ENCODE measurements at regions not wholly inside any gene's neighbourhood (a gene's known extent, or its start where the extent isn't known, plus 50 kb on each side); places are given as distances from the start of the nearest gene placed in this dataset.

DNA sequence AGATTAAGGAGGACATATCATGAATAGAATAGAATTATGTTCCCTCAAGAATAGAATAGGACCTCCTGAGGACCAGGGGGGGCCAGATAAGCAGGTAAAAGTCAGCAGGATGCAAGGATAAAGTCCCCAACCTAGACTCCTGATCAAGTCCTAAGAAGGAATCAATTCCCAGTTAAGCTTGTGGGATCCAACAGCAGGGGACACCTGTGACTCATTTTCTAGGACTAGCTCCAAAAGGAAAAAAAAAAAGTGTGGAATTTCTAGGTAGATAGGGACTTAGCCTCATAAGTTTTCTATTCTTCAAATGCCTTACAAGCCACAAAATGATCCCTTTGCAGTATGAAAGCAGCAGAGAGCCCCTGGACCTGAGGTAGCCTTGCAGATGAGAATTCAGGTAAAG lies 336.2 kb downstream of the WDR11 start:
- no peak for DNase-seq (ENCODE audit: low spot score)
- in situ Hi-C loops (cut with HindIII; ENCODE audit: low sequenced_read_pairs) = no loop called here

DNA sequence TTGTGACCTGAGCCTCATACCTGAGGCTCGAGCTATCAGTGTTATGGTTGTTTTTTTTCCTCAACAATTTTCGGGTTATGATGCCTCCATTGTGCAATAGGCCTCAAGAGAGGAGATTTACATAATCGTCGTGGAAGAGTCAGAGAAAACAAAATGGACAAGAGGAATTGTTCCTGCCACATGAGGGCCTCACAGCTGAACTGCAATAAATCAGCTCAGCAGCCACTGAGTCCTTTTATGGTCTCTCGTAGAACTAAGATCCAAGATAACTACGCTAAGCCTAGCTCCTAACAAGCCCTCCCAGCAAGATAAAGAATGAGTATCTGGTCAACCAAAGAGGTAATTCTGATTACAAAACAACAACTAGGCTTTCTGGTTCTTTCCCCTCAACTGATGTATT lies 336.8 kb downstream of the WDR11 start:
- DNase-seq (ENCODE audit: low spot score) = no peak
- in situ Hi-C loops (cut with HindIII; ENCODE audit: low sequenced_read_pairs) = no loop called here

DNA sequence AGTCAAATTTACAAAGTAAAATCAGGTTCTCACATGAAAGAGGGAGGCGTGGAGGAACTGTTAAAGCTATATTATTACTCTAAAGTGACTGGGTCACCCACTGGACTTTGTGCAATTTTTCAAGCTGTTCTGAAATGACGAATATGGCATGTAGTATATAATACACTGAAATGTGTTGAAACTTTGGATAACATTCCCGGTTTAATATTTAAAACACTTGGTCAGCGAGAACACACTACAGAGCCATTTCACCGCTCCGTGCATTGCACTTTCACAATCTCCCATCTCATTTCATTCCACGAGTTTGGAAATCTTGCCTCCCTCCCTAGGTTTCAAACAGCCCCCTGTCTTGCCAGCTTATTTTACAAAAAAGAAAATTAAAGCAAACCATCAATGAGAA lies 337.9 kb downstream of the WDR11 start:
- DNase-seq (ENCODE audit: low spot score) = no peak

DNA sequence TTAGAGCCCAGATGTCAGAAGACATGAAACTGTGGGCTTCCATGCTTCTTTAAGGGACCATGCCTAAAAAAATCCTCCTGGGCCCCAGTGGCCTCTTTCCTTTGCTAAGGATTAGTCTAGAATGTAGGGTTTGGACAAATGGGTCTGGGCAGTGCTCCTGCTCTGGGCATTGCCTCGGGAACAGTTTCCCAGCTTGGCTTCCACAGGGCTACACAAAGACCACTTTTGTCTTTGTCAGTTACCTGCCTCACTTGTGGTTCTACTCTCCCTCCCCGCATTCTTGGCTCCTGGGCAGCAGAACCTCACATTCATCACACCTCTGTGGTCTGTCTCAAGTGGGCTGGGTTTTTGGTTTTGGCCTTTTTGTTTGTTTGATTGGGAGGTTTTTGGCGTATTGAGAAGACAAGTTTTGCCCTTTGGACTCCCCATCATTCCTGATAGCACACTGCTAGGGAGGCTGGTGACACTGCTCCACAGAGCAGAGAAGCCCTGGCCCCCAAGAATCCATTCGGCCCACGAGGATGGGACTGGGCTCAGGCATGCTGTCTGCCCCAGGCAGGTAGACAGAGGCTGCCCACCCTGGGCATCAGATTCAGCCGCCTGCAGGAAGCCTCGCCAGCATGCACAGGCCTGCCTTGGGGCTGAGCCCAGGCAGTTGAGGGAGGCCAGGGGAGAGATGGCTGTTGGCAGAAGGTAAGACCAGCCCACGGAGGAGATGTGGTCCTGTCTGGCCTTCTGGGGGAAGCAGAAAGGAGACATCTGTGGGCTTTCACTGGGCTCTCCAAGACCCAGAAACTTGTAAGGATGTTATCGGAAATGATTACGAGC lies 343.7 kb downstream of the WDR11 start:
- no peak for DNase-seq (ENCODE audit: low spot score)
- in situ Hi-C loops (cut with HindIII; ENCODE audit: low sequenced_read_pairs) = no loop called here

More for the DNA sequence above, 337.9 kb downstream of the WDR11 start:
- in situ Hi-C loops (cut with HindIII; ENCODE audit: low sequenced_read_pairs) = no loop called here

DNA sequence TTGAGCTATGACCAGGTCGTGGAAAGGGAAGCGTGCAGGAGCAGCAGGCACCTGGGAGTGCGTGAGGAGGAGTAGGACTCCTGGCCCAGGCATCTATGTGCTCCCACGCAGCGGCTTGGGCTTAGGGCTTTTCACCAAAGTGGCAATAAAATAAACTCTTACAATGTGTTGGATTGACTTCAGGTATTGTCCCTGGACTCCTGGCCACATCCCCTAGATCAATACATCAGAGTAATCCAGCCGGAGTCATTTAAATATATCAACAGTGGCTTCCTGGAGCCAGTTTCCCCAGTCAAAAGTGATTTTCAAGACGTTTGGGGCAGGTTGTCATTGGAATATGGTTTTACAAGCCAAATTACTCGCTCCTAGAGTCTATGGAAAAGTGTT lies 344.4 kb downstream of the WDR11 start:
- in situ Hi-C loops (cut with HindIII; ENCODE audit: low sequenced_read_pairs) = no loop called here
- DNase-seq (ENCODE audit: low spot score) = no peak

DNA sequence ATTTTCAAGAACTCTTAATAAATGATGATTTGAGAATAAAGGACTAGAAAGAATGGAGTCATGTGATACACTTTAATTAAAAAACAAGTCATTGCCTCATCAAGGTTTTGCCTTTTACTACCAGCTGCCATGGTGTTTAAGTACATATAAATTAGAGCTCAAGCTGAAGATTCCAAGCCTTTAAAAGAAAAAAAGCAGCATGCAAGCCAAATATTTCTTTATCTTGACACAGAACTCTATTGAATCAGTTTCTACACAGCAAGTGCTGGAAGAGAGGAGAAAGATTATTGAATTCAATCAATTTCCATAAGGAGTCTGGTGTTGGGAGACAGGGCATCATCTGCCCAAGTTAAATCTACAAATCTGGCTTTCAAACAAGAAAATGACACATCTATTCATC lies 347.9 kb downstream of the WDR11 start:
- in situ Hi-C loops (cut with HindIII; ENCODE audit: low sequenced_read_pairs) = no loop called here
- no peak for DNase-seq (ENCODE audit: low spot score)

DNA sequence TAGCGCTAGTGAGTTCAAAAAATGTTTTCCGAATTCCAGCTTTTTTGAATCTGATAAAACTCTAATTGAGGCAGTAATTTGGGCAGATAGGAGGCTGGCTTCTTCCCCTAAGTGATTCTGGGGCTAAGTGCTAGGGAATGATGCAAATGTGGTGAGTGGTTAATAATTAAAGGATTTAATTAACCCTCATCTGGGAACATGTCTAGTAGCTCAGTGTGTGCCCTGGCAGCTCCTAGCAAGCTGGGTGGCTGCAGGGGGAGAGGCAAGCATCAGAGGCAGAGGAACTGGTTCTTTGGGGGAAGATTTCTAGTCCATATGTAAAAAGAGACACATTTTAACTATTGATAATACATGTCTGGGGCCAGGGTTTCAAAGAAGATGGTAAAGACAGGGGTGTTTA lies 354.5 kb downstream of the WDR11 start:
- in situ Hi-C loops (cut with HindIII; ENCODE audit: low sequenced_read_pairs) = no loop called here
- no peak for DNase-seq (ENCODE audit: low spot score)

DNA sequence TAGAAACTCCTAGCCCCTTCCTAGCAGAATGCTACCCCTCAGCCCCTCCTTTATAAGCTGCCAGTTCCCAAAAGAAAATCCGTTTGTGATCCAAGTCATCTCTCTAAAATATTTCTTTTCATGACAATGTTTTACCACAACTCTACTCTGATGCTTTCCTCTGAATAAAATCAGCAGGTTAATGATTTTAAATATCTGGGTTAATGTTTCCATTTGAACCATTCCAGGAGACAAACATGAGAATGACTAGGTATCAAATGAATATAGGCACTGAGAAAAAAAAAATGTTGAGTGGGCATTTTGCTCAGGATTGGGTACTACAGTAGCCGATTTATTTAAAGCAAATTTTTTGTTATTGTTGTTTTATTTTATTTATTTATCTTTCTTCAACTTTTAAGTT lies 360.3 kb downstream of the WDR11 start:
- DNase-seq (ENCODE audit: low spot score) = no peak
- in situ Hi-C loops (cut with HindIII; ENCODE audit: low sequenced_read_pairs) = no loop called here

DNA sequence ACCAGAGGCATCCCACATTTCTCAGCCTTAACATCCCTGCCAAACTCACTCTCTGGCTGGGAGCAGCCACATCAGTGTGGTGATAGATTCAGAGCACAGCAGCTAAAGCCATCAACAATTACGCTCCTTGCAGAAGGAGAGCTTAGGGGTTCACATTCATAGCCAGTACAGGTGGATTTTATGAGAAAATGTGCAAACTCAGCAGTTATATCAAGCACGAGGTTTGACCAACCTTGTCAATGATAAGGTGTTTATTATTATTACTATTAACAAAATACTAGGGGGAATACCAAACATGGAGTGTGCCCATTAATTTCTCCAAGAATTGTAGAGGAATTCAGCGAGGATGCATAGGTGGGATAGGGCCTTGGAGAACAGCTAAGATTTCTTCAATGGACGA lies 362.3 kb downstream of the WDR11 start:
- in situ Hi-C loops (cut with HindIII; ENCODE audit: low sequenced_read_pairs) = no loop called here
- DNase-seq (ENCODE audit: low spot score) = no peak

DNA sequence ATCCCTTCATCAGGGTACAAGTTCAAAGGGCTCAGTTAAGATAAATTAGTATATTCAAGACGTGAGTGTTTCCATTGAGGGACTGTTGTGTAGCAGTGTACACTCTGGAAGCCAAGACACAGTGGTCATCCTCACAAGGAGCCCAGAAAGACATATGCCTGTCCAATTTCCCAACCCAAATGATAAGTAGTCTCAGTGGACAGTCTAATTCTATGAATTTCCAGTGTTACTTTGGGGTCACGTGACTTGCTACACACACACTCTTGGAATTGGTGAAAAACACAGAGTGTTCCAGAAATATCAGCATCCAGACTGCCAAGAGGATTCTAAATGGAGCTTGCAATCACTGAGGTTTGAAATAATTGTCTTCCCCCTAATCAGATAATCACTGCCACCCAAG lies 365.1 kb downstream of the WDR11 start:
- in situ Hi-C loops (cut with HindIII; ENCODE audit: low sequenced_read_pairs) = no loop called here
- DNase-seq (ENCODE audit: low spot score) = no peak

DNA sequence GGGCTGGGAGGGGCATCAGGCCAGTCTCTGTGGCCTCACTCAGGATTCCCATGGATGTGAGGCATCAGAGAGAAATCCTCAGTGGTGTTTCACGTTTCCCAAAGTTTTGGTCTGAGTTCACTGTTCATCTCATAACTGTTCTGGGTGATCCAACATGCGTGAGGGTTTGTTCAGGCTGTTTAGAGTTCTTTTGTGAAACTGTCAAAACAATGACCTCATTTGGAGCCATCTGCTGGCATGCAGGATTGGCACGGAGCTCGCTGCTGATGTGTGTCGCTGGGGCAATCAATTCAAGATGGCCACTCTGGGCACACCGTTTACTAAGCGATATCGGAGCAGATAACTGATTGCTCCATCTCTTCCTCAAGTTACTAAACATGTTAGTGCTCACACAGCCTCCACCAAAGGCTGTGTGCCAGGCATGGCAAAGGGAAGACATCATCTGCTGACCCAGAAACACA lies 365.6 kb downstream of the WDR11 start:
- peak; percentile 39 for DNase-seq (ENCODE audit: low spot score)
- in situ Hi-C loops (cut with HindIII; ENCODE audit: low sequenced_read_pairs) = no loop called here

DNA sequence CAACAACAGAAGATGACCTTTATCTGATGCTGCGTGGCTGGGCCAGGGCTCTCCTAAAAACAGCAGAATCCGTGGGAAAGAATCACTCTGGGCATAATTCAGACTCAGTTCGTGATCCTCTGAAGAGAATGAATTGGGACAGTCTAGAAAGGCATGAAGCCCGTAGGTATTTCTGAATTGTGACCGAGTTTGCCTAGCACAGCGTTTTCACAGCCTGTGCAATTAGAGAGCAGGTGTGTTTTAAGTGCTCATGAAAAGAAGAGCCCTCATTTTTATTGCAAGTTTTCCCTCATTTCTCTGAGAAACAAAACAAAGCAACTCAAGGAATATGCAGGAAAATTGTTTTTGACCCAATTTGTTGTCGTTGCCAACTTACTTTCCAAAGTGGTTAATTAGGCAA lies 366.2 kb downstream of the WDR11 start:
- in situ Hi-C loops (cut with HindIII; ENCODE audit: low sequenced_read_pairs) = no loop called here
- peak; percentile 16 for DNase-seq (ENCODE audit: low spot score)

DNA sequence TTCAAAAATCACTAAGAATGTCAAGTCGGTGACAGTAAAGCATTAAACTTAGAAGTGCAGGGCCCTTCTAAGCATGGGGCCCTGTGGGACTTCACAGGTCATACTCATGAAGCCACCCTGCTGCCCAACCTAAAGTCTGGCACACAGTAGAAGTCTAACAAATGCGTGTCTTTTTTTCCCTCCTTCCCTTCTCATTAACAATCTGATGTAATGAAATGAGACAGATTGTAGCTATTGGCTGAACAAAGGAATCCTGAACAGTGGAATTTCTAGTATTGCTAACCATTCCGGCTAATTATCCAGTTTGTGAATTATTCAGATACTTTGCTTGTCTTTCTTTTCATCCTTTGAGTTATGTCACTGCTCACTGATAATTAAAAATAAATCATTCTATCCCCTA lies 369.9 kb downstream of the WDR11 start:
- no peak for DNase-seq (ENCODE audit: low spot score)
- in situ Hi-C loops (cut with HindIII; ENCODE audit: low sequenced_read_pairs) = no loop called here

DNA sequence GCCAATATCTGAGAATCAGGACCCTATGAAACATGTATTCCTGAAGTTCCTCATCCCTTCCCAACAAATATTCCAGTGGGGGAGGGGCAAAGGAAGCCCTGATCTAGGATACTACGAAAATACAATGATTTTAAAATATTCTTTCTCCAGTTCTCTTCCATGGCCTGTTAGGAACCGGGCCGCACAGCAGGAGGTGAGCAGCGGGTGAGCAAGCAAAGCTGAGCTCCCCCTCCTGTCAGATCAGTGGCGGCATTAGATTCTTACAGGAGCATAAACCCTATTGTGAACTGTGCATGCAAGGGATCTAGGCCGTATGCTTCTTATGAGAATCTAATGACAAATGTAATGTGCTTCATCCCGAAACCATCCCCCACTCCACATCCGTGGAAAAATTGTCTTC lies 370.8 kb downstream of the WDR11 start:
- in situ Hi-C loops (cut with HindIII; ENCODE audit: low sequenced_read_pairs) = no loop called here
- DNase-seq (ENCODE audit: low spot score) = no peak

DNA sequence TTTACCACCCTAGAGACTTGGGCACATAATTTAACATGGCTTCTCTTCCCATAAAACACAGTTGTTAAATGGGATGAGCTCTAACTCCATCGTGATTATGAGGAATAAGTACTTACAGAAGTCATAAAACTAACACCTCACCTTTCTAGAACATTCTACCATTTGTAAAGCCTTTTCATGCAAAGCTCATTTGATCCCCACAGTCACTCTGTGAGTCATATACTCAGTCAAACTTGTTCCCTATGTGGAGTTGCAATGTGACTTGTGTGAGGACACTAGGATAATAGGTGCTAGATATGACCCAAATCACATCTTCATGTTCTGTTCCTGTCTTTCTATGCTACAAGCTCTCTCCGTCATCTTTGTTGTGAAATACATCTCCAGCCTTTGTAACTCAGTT lies 371.7 kb downstream of the WDR11 start:
- in situ Hi-C loops (cut with HindIII; ENCODE audit: low sequenced_read_pairs) = no loop called here
- DNase-seq (ENCODE audit: low spot score) = no peak

DNA sequence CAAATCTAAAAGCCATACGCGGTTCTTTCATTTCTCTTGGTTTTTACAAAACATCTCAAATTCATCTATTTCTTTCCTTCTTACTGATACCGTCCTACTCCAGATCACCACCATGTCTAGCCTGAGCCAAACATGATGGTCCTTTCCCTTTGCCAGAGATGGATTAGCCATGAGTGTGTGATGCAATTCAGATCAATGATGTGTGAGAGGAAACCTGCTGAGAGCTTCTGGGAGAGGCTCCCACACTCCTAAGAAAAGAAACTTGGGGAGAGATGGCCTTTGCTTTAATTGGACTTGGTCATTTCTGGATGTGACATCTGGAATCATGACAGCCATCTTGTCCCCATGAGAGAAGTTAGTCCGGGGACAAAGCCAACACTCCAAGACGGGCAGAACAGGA lies 367.2 kb downstream of the FGFR2 start:
- in situ Hi-C loops (cut with HindIII; ENCODE audit: low sequenced_read_pairs) = no loop called here
- no peak for DNase-seq (ENCODE audit: low spot score)

DNA sequence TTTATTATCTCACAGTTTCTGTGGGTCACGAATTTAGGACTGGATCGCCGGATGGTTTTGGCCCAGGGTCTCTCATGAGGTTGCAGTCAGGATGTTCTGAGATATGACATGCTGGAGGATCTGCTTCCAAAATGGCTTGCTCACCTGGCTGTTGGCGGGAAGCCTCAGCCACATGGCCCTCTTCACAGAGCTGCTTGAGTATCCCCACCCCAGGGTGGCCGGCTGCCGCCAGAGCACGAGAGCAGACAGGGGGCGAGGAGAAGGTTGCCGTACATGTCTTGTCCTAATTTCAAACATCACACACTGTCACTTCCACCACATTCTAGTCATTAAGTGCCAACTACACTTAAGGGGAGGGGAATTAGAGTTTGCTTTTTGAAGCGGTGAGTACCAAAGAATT lies 365.8 kb downstream of the FGFR2 start:
- in situ Hi-C loops (cut with HindIII; ENCODE audit: low sequenced_read_pairs) = no loop called here
- DNase-seq (ENCODE audit: low spot score) = no peak

DNA sequence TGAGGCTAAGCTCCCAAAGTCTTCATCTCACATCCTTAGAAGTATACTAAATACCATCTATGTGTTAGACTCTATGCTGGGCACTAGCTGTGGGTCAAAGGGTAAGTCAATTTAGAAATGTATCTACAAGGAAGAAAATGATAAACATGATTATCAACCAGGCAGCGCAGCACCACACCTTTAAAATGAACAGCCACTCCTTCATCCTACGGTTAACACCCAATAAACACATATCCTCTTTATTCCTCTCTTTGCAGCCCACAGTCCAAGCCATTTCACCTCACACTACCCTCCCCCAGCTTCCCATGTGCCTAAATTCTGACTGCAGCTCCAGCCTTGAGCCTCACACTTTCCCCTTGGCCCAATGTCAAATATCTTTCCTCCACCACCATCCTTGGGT lies 362.6 kb downstream of the FGFR2 start:
- in situ Hi-C loops (cut with HindIII; ENCODE audit: low sequenced_read_pairs) = no loop called here

DNA sequence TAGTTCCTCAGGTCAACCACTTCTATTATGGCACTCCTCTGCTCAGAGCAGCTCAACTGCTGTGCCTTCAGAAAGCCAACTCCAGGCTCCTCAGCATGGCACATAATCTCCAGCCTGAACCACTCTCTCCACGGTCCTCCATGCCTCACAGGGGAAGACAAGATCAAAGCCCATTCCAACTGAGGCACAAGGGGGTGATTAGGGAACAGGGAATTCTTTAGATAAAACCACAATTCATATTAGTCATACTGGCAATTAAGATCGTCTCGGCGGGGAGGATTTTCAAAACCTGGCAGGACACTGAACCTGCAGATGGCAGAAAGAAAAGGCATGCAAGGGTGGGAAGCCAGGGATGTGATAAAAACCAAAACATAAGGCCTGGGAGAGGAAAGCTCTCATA lies 361.6 kb downstream of the FGFR2 start:
- in situ Hi-C loops (cut with HindIII; ENCODE audit: low sequenced_read_pairs) = no loop called here
- no peak for DNase-seq (ENCODE audit: low spot score)

More for the DNA sequence above, 362.6 kb downstream of the FGFR2 start:
- no peak for DNase-seq (ENCODE audit: low spot score)

DNA sequence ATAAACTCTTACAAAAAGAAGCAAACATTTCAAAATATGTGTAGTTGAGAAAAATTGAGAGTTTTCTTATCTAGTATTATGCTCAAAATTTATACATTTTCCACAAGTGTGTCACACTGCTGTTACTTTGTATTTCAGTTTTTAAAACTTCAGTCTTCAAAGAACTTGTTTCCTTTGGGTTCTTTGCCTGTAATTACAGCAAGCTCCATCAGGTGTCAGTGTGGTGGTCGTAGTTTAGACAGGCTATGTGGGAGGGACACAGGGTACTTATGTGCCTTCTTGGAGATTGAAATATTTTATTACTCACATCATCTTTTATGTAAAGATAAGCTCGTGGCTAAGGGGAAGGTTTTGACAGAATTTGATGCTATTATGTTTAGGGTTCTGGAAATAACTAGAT lies 360.5 kb downstream of the FGFR2 start:
- DNase-seq (ENCODE audit: low spot score) = no peak
- in situ Hi-C loops (cut with HindIII; ENCODE audit: low sequenced_read_pairs) = no loop called here

DNA sequence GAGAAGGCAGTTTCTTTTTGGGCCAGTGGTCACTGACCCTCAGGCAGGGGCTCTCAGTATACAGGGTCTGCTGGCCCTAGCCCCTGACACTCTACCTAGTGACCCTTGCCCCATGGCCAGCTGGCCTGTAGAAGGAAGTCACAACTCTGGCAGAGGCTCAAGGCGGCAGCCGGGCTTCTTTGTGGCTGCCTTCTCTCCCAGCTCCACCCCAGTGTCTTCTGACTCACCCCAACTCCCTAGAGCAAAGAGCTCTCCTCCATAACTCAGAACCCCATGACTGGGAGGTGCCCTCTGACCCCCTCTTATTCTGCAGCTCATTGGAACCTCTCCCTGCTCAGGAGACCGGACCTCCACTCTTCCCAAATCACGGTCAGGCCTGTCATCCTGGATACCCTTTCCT lies 358.2 kb downstream of the FGFR2 start:
- in situ Hi-C loops (cut with HindIII; ENCODE audit: low sequenced_read_pairs) = no loop called here
- DNase-seq (ENCODE audit: low spot score) = no peak
